Hepatocyte (in vitro differentiated cells): ENCODE measurements at regions not wholly inside any gene's neighbourhood (a gene's known extent, or its start where the extent isn't known, plus 50 kb on each side); places are given as distances from the start of the nearest gene placed in this dataset.
A peak's percentile ranks its signal among the peaks of the same experiment; 100 is the strongest.
"Not testable (repeated sequence)": the region's sequence is repeated elsewhere in the genome, so short reads cannot be mapped to it uniquely, and the experiment has no call there.

Experiments
- DNase-seq: peaks from one replicate; pipeline ENCODE4 v3.0.0-alpha.2; 2016; ENCODE audit warnings: low spot score
- H2AFZ ChIP-seq: fragments of 200-600 bp; sonication (generic); 2 replicates; pipeline ENCODE4 v1.6.0; 2016; ENCODE audit warnings: antibody characterized with exemption, mild to moderate bottlenecking
- H3K27ac ChIP-seq: fragments of 200-600 bp; sonication (generic); 2 replicates; pipeline ENCODE4 v1.5.1; 2016; ENCODE audit warnings: mild to moderate bottlenecking
- H3K27me3 ChIP-seq: fragments of 200-600 bp; sonication (generic); 2 replicates; pipeline ENCODE4 v1.6.1; 2016
- H3K36me3 ChIP-seq: fragments of 200-600 bp; sonication (generic); replicated peaks from 2 replicates; pipeline ENCODE4 v1.5.1; 2016; ENCODE audit warnings: low read depth; ENCODE audit not compliant: insufficient read depth
- H3K4me1 ChIP-seq: fragments of 200-600 bp; sonication (generic); 2 replicates; pipeline ENCODE4 v1.5.1; 2016; ENCODE audit warnings: mild to moderate bottlenecking, moderate library complexity; ENCODE audit not compliant: insufficient read depth
- H3K4me2 ChIP-seq: fragments of 200-600 bp; sonication (generic); 2 replicates; pipeline ENCODE4 v1.6.0; 2016
- H3K4me3 ChIP-seq: fragments of 200-600 bp; sonication (generic); 2 replicates; pipeline ENCODE4 v1.5.1; 2016; ENCODE audit warnings: mild to moderate bottlenecking
- H3K79me2 ChIP-seq: fragments of 200-600 bp; sonication (generic); 2 replicates; pipeline ENCODE4 v1.6.0; 2017; ENCODE audit warnings: mild to moderate bottlenecking
- H3K9me2 ChIP-seq: fragments of 200-600 bp; sonication (generic); replicated peaks from 2 replicates; pipeline ENCODE4 v1.6.0; 2017; ENCODE audit warnings: mild to moderate bottlenecking; ENCODE audit not compliant: insufficient read depth
- H3K9me3 ChIP-seq: fragments of 200-600 bp; sonication (generic); 2 replicates; pipeline ENCODE4 v1.5.1; 2016; ENCODE audit warnings: low read depth, mild to moderate bottlenecking
- H4K20me1 ChIP-seq: fragments of 200-600 bp; sonication (generic); 2 replicates; pipeline ENCODE4 v1.6.0; 2016; ENCODE audit warnings: mild to moderate bottlenecking; ENCODE audit not compliant: insufficient read depth, poor library complexity, severe bottlenecking
- CTCF ChIP-seq: fragments of 200-600 bp; sonication (generic); IDR thresholded peaks from 2 replicates; pipeline ENCODE4 v1.5.1; 2016; ENCODE audit warnings: antibody characterized with exemption, mild to moderate bottlenecking; ENCODE audit not compliant: poor library complexity
- EZH2 ChIP-seq: fragments of 200-600 bp; sonication (generic); IDR thresholded peaks from 2 replicates; pipeline ENCODE4 v1.6.1; 2016; ENCODE audit warnings: antibody characterized with exemption, mild to moderate bottlenecking, borderline replicate concordance
- EZH2phosphoT487 ChIP-seq: fragments of 200-600 bp; sonication (generic); IDR thresholded peaks from one replicate; pipeline ENCODE4 v1.6.1; 2018; ENCODE audit warnings: antibody characterized with exemption, mild to moderate bottlenecking, low read depth, moderate library complexity; ENCODE audit not compliant: unreplicated experiment, severe bottlenecking
- WGBS: methylation state at CpG from one replicate; pipeline ENCODE4 v1.1.6; 2016; ENCODE audit warnings: low lambda C conversion rate; ENCODE audit errors: missing lambda C conversion rate; 5-methylcytosine and 5-hydroxymethylcytosine counted together

GRCh38 chr14:71399057-71399487, 491.8 kb downstream of the PCNX1 start:
- Histone ChIP-seq H3K36me3 (no peaks in the 10 kb centered on the region), H3K4me1 (no peaks in the 10 kb centered on the region), H3K9me2 (no peaks in the 10 kb centered on the region), H3K27ac (no peak overlapping the region), H3K9me3 (no peaks in the 10 kb centered on the region), H3K4me2 (no peak overlapping the region), H3K4me3 (no peak overlapping the region), H2AFZ (no peak overlapping the region), H3K27me3 (no peaks in the 10 kb centered on the region), H4K20me1 (no peaks in the 10 kb centered on the region), H3K79me2 (peaks cover 78% of the 10 kb centered on the region)
- WGBS = 82% methylated on average over 3 of the region's 3 CpGs
- no peak for DNase-seq
- TF ChIP-seq EZH2 (no peak), EZH2phosphoT487 (no peak), CTCF (no peak)

GRCh38 chr14:71400871-71401321, 493.6 kb downstream of the PCNX1 start:
- H3K9me3 ChIP-seq = no peaks in the 10 kb centered on the region
- DNase-seq = no peak
- no peak overlapping the region for H3K4me3 ChIP-seq
- H4K20me1 ChIP-seq = no peaks in the 10 kb centered on the region
- H3K36me3 ChIP-seq = no peaks in the 10 kb centered on the region
- peaks cover 78% of the 10 kb centered on the region for H3K79me2 ChIP-seq
- no peaks in the 10 kb centered on the region for H3K27me3 ChIP-seq
- H2AFZ ChIP-seq = no peak overlapping the region
- H3K4me2 ChIP-seq = peak overlapping the region; percentile 7
- H3K9me2 ChIP-seq = no peaks in the 10 kb centered on the region
- 47% methylated on average over 3 of the region's 3 CpGs for WGBS
- no peaks in the 10 kb centered on the region for H3K4me1 ChIP-seq
- TF ChIP-seq EZH2 = no peak
- no peak for TF ChIP-seq EZH2phosphoT487
- TF ChIP-seq CTCF = no peak
- H3K27ac ChIP-seq = no peak overlapping the region

GRCh38 chr14:71402415-71402814, 495.2 kb downstream of the PCNX1 start:
- not testable (repeated sequence) for H3K27ac ChIP-seq, H2AFZ ChIP-seq, H3K4me3 ChIP-seq, DNase-seq, H3K4me1 ChIP-seq, H3K27me3 ChIP-seq, H3K9me2 ChIP-seq, H3K36me3 ChIP-seq, H4K20me1 ChIP-seq, H3K9me3 ChIP-seq, H3K4me2 ChIP-seq
- H3K79me2 ChIP-seq = peaks cover 83% of the 10 kb centered on the region
- 98% methylated on average over 3 of the region's 3 CpGs for WGBS

- Histone ChIP-seq H3K27ac (no peak overlapping the region), H3K27me3 (no peaks in the 10 kb centered on the region), H3K9me3 (no peaks in the 10 kb centered on the region), H2AFZ (no peak overlapping the region), H4K20me1 (no peaks in the 10 kb centered on the region), H3K79me2 (peaks cover 85% of the 10 kb centered on the region), H3K36me3 (no peaks in the 10 kb centered on the region), H3K4me2 (no peak overlapping the region), H3K9me2 (no peaks in the 10 kb centered on the region), H3K4me3 (no peak overlapping the region), H3K4me1 (no peaks in the 10 kb centered on the region)
- TF ChIP-seq EZH2 (no peak), EZH2phosphoT487 (no peak), CTCF (no peak)
- DNase-seq = no peak
Observed at GRCh38 chr14:71403656-71404055, 496.4 kb downstream of the PCNX1 start.
